ENCODE measurements at regions not wholly inside any gene's neighbourhood (a gene's known extent, or its start where the extent isn't known, plus 50 kb on each side); places are given as distances from the start of the nearest gene placed in this dataset.
"Not testable (repeated sequence)": the region's sequence is repeated elsewhere in the genome, so short reads cannot be mapped to it uniquely, and the experiment has no call there.

- DNase-seq, result no peak
These were observed 184.4 kb downstream of the FCRL5 start for GRCh38 chr1:157367870-157368269.

GRCh38 chr1:157367091-157367739 is 185.1 kb downstream of the FCRL5 start:
- no peak for DNase-seq

GRCh38 chr1:157364612-157365011 is 187.7 kb downstream of the FCRL5 start:
- no peak for DNase-seq

DNA sequence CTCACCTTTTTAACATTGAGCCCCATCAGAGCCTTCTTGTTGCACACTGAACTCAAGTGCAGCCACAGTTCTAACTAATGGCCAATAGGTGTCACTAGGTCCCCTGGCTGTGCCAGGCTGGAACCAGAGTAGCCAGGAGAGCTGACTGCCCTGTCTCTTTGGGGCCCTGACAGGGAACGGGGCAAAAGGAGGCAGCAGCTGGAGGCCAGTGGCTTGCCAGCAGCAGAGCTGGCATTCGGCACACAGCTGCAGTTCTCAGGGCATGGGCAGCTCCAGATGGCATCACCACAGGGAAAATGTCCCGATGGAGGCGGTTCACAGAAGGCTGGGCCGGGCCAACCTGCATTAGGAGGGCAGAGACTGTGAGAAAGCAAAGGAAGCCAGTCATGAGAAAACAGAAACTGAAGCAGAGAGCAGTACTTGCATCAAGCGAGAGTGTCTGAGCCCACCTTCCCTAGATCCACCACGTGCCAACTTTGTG is 188.6 kb downstream of the FCRL5 start:
- DNase-seq, result no peak

DNA sequence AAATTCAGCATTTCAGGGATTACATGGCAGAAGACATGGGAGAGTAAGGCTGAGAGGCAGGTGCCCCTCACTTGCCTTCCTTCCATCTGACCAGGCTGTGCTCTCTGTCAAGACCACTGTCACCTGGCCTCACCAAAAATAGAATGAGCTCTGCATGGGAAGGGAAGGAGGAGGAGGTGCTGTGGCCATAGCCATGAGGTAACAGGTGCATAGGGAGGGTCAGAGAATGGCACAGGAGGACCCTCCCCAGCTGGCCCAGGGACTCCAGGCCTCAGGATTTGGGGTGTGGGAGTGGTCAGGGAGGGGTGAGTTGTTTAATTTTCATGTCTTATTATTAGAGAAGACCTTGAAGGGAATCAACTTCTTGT is 192.3 kb downstream of the FCRL5 start:
- no peak for DNase-seq

DNA sequence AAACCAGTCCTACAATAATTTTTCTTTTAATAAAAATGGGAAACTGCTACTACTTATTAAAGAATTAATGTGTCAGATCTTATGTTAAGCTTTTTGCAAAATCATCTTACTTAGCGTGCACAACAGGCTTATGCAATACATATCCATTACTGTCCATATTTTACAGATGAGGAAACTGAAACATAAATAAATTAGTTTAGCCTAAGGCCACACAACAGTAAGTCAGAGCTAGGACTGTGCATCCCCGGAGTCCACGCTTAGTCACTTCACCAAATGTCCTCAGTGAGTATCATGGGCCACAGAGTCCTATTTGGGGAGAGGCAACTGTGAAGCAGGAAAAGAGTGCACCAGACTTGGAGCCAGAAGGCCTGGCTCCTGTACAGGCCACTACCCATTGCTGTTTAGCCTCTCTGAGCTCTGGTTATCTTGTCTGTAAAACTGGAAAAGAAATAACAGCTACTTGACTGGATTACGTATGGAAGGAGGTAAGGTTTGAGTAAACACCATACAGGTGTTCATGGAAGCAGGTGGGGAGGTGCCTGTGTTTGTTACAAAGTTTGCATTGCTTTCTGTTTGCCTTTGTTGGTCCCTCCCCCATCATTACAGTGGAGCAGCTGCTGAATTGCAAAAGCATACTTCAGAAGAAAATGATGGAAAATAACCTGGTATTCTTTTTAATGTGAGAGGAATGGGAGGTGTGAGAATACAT is 192.8 kb downstream of the FCRL5 start:
- DNase-seq, result no peak

GRCh38 chr1:157357111-157357510 is 195.2 kb downstream of the FCRL5 start:
- DNase-seq, result no peak

DNA sequence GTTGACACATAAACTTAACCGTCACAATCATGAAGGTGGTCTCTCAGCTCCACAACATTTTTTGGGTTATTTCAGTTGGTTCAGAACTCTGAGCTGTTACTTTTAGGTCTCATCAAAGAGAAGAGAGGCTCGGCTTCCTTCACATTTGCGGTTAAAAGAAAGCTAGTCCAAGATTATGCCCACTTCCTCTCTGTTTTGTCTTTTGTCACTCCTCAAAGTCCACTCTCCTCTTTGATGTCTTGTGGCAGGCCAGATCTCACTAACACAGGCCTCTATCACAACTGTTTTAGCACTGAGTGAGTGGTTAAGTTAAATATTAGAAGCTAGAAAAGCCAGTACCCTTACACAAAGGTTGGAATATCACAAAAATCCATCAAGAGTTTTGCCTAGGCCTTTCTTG is 195.7 kb downstream of the FCRL5 start:
- DNase-seq, result no peak

- DNase-seq, result no peak
These were observed 198.8 kb downstream of the FCRL5 start for GRCh38 chr1:157353546-157353945.

- no peak for DNase-seq
These were observed 199.4 kb downstream of the FCRL5 start for GRCh38 chr1:157352817-157353408.

GRCh38 chr1:157352216-157352615 is 200.1 kb downstream of the FCRL5 start:
- DNase-seq, result no peak

DNA sequence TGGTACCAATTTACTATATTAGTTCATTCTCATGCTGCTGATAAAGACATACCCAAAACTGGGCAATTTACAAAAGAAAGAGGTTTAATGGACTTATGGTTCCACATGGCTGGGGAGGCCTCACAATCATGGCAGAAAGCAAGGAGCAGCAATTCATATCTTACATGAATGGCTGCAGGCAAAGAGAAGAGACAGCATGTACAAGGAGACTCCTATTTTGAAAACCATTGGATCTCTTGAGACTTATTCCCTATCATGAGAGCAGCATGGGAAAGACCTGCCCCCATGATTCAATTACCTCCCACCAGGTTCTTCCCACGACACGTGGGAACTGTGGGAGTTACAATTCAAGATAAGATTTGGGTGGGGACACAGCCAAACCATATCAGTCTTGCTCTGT is 200.5 kb downstream of the FCRL5 start:
- not testable (repeated sequence) for DNase-seq

- no peak for DNase-seq
These were observed 203.5 kb downstream of the FCRL5 start for GRCh38 chr1:157348538-157349480.

DNA sequence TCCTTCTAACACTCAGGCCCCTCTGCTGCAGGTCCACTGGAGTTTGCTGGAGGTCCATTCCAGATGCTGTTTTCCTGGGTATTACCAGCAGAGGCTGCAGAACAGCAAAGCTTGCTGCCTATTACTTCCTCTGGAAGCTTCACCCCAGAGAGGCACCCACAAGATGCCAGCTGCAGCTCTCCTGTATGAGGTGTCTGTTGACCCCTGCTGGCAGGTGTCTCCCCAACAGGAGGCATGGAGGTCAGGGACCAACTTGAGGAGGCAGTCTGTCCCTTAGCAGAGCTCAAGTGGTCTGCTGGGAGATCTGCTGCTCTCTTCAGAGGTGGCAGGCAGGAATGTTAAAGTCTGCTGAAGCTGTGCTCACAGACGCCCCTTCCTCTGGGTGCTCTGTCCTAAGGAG is 204.8 kb downstream of the FCRL5 start:
- no peak for DNase-seq

GRCh38 chr1:157337785-157338184 is 199.6 kb upstream of the ETV3 start:
- DNase-seq, result not testable (repeated sequence)

DNA sequence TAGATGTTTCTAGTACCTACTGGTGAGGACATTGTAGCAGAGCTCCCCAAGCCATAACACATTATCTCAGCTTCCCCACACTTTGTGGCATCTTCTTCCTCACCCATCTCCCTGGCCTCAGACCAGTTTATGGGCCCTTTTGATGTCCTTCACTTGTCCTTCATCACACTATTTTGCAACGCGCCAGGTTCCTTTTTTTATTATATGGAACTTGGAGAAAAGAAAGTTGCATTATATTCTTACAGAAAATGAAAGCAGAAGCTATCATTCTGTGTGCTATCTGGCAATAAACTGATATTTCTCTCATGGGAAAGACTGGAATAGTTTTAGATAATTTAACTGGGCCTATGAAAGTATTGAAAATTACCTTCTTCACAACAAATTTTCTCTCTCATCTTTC is 196.9 kb upstream of the ETV3 start:
- no peak for DNase-seq

- no peak for DNase-seq
These were observed 195.8 kb upstream of the ETV3 start for GRCh38 chr1:157334041-157334440.

GRCh38 chr1:157330177-157330576 is 192.0 kb upstream of the ETV3 start:
- DNase-seq, result not testable (repeated sequence)

DNA sequence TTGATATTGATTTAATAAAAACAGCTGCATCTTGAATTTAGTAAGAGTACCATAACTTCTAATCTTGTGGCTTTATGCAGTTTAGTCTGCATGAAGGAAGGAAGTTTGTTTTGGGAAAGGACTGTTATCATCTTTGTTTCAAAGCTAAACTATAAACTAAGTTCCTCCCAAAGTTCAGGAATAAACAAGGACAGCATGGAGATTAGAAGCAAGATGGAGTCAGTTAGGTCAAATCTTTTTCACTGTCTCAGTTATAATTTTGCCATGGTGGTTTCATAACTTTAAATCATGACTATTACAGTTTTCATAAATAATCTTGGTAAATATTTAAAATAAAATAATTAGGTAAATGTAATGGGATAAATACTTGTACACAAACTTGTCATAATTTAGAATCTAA is 189.9 kb upstream of the ETV3 start:
- not testable (repeated sequence) for DNase-seq

DNA sequence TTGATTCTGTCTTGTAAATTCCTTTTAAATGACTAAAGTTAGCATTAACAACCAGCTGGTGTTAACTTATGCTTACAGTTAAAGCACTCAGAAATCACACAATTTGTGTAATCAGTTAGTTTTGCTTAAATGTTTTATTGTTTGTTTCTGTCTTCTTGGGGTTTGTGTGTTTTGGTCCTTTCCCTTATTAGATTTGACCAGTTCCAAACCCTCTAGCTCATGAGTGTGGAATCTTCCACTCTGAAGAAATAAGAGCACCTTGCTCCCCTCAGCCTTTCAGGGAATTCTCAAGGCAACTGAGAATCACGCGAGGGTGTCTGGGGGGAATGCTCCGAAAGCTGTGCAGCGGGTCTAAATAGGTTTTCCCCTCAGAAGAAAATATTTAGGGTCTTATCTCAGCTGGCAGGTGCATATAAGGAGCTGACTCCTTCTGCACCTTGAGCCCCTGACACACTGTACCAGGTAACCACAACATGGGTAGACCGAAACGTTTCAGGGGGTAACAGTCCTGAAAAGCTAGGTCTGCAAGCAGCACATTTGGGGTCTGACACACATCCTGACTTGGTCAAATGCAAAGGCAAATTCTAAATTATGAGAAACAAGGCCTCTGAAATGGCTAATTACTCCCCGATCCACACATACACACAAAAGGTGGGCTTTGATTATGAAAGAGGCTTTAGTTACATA is 188.1 kb upstream of the ETV3 start:
- no peak for DNase-seq

DNA sequence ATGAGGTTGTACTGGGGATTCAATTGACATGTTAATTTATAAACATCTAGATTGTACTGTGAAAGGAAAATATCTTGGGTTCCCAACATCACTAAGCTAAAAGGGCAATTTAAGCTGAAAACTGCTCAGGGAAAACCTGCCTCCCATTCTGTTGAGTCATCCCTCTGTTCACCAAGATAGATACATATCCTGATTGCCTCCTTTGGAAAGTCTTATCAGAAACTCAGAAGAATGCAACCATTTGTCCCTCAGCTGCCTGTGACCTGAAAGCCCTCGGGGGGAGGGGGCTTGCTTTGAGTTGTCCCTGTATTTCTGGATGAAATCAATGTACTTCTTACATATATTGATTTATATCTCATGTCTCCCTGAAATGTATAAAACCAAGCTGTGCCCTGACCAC is 187.0 kb upstream of the ETV3 start:
- no peak for DNase-seq

GRCh38 chr1:157321972-157322371 is 183.8 kb upstream of the ETV3 start:
- not testable (repeated sequence) for DNase-seq

DNA sequence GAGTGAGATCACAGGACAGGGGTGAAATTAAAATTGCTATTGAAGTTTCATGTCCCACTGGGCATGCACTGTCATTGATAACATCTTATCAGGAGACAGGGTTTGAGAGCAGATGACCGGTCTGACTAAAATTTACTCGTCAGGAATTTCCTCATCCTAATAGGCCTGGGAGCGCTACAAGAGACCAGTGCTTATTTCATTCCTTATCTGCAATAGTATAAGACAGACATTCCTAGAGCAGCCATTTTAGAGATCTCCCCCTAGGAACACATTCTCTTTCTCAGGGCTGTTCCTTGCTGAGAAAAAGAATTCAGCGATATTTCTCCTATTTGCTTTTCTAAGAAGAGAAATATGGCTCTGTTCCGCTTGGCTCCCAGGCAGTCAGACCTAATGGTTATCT is 181.4 kb upstream of the ETV3 start:
- DNase-seq, result no peak
